ENCODE measurements at regions not wholly inside any gene's neighbourhood (a gene's known extent, or its start where the extent isn't known, plus 50 kb on each side); places are given as distances from the start of the nearest gene placed in this dataset.

DNA sequence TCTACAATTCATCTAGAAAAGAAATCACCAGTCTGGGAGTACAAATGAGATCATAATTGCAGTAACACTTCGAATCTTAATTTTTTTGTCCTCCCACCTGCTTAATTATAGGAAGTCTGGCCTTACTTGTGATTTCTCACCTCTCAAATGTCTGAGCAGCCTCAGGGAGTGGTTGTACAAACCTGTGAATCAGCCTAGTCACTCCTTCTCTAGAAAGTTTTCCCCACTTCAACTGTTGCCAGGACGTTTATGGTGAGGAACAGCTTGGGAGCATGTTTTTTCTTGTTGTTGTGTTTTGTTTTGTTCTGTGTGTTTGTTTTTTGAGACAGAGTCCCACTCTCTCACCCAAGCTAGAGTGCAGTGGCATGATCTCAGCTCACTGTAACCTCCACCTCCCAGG lies 50.3 kb upstream of the CLDN10 start:
- TF ChIP-seq, protein P1, sequence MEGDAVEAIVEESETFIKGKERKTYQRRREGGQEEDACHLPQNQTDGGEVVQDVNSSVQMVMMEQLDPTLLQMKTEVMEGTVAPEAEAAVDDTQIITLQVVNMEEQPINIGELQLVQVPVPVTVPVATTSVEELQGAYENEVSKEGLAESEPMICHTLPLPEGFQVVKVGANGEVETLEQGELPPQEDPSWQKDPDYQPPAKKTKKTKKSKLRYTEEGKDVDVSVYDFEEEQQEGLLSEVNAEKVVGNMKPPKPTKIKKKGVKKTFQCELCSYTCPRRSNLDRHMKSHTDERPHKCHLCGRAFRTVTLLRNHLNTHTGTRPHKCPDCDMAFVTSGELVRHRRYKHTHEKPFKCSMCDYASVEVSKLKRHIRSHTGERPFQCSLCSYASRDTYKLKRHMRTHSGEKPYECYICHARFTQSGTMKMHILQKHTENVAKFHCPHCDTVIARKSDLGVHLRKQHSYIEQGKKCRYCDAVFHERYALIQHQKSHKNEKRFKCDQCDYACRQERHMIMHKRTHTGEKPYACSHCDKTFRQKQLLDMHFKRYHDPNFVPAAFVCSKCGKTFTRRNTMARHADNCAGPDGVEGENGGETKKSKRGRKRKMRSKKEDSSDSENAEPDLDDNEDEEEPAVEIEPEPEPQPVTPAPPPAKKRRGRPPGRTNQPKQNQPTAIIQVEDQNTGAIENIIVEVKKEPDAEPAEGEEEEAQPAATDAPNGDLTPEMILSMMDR (IDR thresholded peaks at IDR 0.05; ENCODE audit: low read depth, low read length), result no peak
- H3K4me3 ChIP-seq (replicated peaks in 1 of 2; ENCODE audit: low read depth in 2 of 2, low read length in 2 of 2), result no peak overlapping the region
- no peak for DNase-seq (ENCODE audit: low read depth in 2 of 2)
